ENCODE measurements at regions not wholly inside any gene's neighbourhood (a gene's known extent, or its start where the extent isn't known, plus 50 kb on each side); places are given as distances from the start of the nearest gene placed in this dataset.
A peak's percentile ranks its signal among the peaks of the same experiment; 100 is the strongest.

GRCh38 chr11:122523846-122524805 is 131.4 kb upstream of the UBASH3B start:
- no peak for DNase-seq (ENCODE audit: low spot score)

- no peak for DNase-seq (ENCODE audit: low spot score)
These were observed 133.9 kb upstream of the UBASH3B start for GRCh38 chr11:122521626-122522025.

- DNase-seq (ENCODE audit: low spot score) = no peak
These were observed 137.8 kb upstream of the UBASH3B start for GRCh38 chr11:122517403-122518379.

GRCh38 chr11:122516686-122517085 is 138.8 kb upstream of the UBASH3B start:
- no peak for DNase-seq (ENCODE audit: low spot score)

GRCh38 chr11:122513997-122514396 is 141.5 kb upstream of the UBASH3B start:
- DNase-seq (ENCODE audit: low spot score) = no peak

GRCh38 chr11:122513328-122513727 is 142.2 kb upstream of the UBASH3B start:
- no peak for DNase-seq (ENCODE audit: low spot score)

- no peak for DNase-seq (ENCODE audit: low spot score)
These were observed 142.8 kb upstream of the UBASH3B start for GRCh38 chr11:122512688-122513087.

GRCh38 chr11:122509899-122510298 is 145.6 kb upstream of the UBASH3B start:
- DNase-seq (ENCODE audit: low spot score) = no peak

- DNase-seq (ENCODE audit: low spot score) = no peak
These were observed 146.4 kb upstream of the UBASH3B start for GRCh38 chr11:122509091-122509490.

- peak; percentile 89 for DNase-seq (ENCODE audit: low spot score)
These were observed 150.1 kb upstream of the UBASH3B start for GRCh38 chr11:122505304-122506006.

- no peak for DNase-seq (ENCODE audit: low spot score)
These were observed 161.3 kb upstream of the UBASH3B start for GRCh38 chr11:122494221-122494620.

GRCh38 chr11:122491509-122491908 is 164.0 kb upstream of the UBASH3B start:
- DNase-seq (ENCODE audit: low spot score) = no peak

- DNase-seq (ENCODE audit: low spot score) = no peak
These were observed 166.4 kb upstream of the UBASH3B start for GRCh38 chr11:122488892-122489706.

GRCh38 chr11:122487669-122488068 is 167.9 kb upstream of the UBASH3B start:
- no peak for DNase-seq (ENCODE audit: low spot score)

- no peak for DNase-seq (ENCODE audit: low spot score)
These were observed 168.6 kb upstream of the UBASH3B start for GRCh38 chr11:122486793-122487495.

GRCh38 chr11:122478986-122479385 is 176.5 kb upstream of the UBASH3B start:
- no peak for DNase-seq (ENCODE audit: low spot score)

GRCh38 chr11:122468965-122469364 is 186.6 kb upstream of the UBASH3B start:
- DNase-seq (ENCODE audit: low spot score) = no peak

- no peak for DNase-seq (ENCODE audit: low spot score)
These were observed 192.0 kb upstream of the UBASH3B start for GRCh38 chr11:122463530-122463929.

GRCh38 chr11:122459064-122459463 is 196.5 kb upstream of the UBASH3B start:
- no peak for DNase-seq (ENCODE audit: low spot score)

GRCh38 chr11:122453586-122453985 is 201.9 kb upstream of the UBASH3B start:
- DNase-seq (ENCODE audit: low spot score) = no peak

Measured in mesenteric fat pad (tissue), 1 donor.